ENCODE measurements at regions not wholly inside any gene's neighbourhood (a gene's known extent, or its start where the extent isn't known, plus 50 kb on each side); places are given as distances from the start of the nearest gene placed in this dataset.

- no peaks in the 10 kb centered on the region for H3K4me1 ChIP-seq (ENCODE audit: control insufficient read depth, insufficient read depth, low read length)
- SMC1A ChIA-PET (ENCODE audit: uncharacterized antibody, unreplicated experiment), result interaction anchor here (0.7 to 1.1 kb wide), 3 partner anchors 16 to 1862 kb away, joined by 3 read pairs; no protein-coding TSS in a partner anchor
- H3K79me2 ChIP-seq (ENCODE audit: control insufficient read depth, insufficient read depth, low read length), result no peaks in the 10 kb centered on the region
- RAD21 ChIA-PET (ENCODE audit: unreplicated experiment), result interaction anchor here (1.0 to 1.2 kb wide), 2 partner anchors 41 to 114 kb away, joined by 3 to 4 read pairs; no protein-coding TSS in a partner anchor
- H3K9me3 ChIP-seq (replicated peaks; ENCODE audit: control insufficient read depth, insufficient read depth, low read length), result no peaks in the 10 kb centered on the region
- in situ Hi-C loops (cut with MboI), result no loop called here
- no peak for ATAC-seq
- H3K27me3 ChIP-seq (replicated peaks in 1 of 2; ENCODE audit: control insufficient read depth in 2 of 2, insufficient read depth in 2 of 2, low read length in 1 of 2), result no peaks in the 10 kb centered on the region
- H3K4me3 ChIP-seq, result no peak overlapping the region
- H2AFZ ChIP-seq (ENCODE audit: control insufficient read depth, low read depth, low read length), result no peak overlapping the region
- CTCF ChIA-PET, result interaction anchor here (0.5 to 1.2 kb wide), 5 partner anchors 8 to 85 kb away, joined by 3 to 5 read pairs (median 3); no protein-coding TSS in a partner anchor
- intact Hi-C loops (cut with micrococcal nuclease; ENCODE audit: unreplicated experiment), result no loop called here
- FAIRE-seq, result no peak
- TF ChIP-seq BHLHE40 (IDR thresholded peaks at IDR 0.05; ENCODE audit: borderline replicate concordance in 1 of 2, low read depth in 2 of 2, low read length in 1 of 2) (no peak), DPF2 (IDR thresholded peaks at IDR 0.05) (no peak), ZNF207 (IDR thresholded peaks at IDR 0.05; ENCODE audit: borderline replicate concordance) (no peak), ZSCAN29 (IDR thresholded peaks at IDR 0.05) (no peak)
- H3K27ac ChIP-seq (ENCODE audit: control insufficient read depth, insufficient read depth), result no peak overlapping the region
- H4K20me1 ChIP-seq (ENCODE audit: control insufficient read depth, insufficient read depth), result no peaks in the 10 kb centered on the region
- H3K9ac ChIP-seq (ENCODE audit: control insufficient read depth, insufficient read depth, low read length), result no peak overlapping the region
- peaks cover 0 to 16% of the 10 kb centered on the region in 2 experiments for H3K36me3 ChIP-seq (ENCODE audit: control insufficient read depth in 2 of 2, insufficient read depth in 2 of 2, low read length in 1 of 2)
- 85% methylated on average over 3 of the region's 3 CpGs for WGBS (ENCODE audit: insufficient coverage, insufficient replicate concordance, low lambda C conversion rate, missing lambda C conversion rate)
- POLR2A ChIA-PET, result interaction anchor here (0.6 kb wide), 1 partner anchor 670 kb away, joined by 3 read pairs; no protein-coding TSS in a partner anchor
- no TSS peak for BruUV-seq (replicated peaks)
- no peak for DNase-seq (ENCODE audit: low read depth, low spot score)
- no peak overlapping the region for H3K4me2 ChIP-seq (ENCODE audit: control insufficient read depth, insufficient read depth)
These were observed 56.5 kb upstream of the CD302 start for GRCh38 chr2:159854481-159854880.

DNA sequence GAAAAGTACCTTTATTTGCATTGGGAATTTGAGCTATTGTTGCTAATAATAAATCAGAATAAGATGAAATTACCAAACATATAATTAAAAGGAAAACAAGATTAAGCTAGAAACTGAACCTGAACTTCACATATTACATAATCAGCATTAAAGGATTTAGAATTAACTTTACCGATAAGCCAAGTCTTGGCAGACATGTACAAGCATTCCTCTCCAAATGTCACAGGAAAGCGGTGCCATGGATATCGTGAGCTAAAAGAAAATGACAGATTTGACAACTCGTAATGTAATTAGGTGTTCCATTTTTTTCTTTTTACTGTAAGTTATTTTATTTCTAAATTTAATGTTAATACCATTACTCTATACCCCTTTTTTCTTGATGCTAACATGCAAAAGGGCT, 55.1 kb upstream of the CD302 start:
- no peak overlapping the region for H3K9ac ChIP-seq (ENCODE audit: control insufficient read depth, insufficient read depth, low read length)
- ChIA-PET SMC1A (ENCODE audit: uncharacterized antibody, unreplicated experiment) (interaction anchor here (0.8 to 2.9 kb wide), 5 partner anchors 10 to 87 kb away, joined by 3 to 10 read pairs (median 3); no protein-coding TSS in a partner anchor), POLR2A (no interaction called here), RAD21 (ENCODE audit: unreplicated experiment) (interaction anchor here (1.0 kb wide), 1 partner anchor 8 kb away, joined by 3 read pairs; no protein-coding TSS in a partner anchor), CTCF (interaction anchor here (0.7 to 1.5 kb wide), 5 partner anchors 9 to 87 kb away, joined by 3 to 9 read pairs (median 3); no protein-coding TSS in a partner anchor)
- no peaks in the 10 kb centered on the region for H3K79me2 ChIP-seq (ENCODE audit: control insufficient read depth, insufficient read depth, low read length)
- intact Hi-C loops (cut with micrococcal nuclease; ENCODE audit: unreplicated experiment) (no loop called here), in situ Hi-C loops (cut with MboI) (no loop called here)
- WGBS (ENCODE audit: insufficient coverage, insufficient replicate concordance, low lambda C conversion rate, missing lambda C conversion rate), result 97% methylated on average over 4 of the region's 4 CpGs
- H3K4me2 ChIP-seq (ENCODE audit: control insufficient read depth, insufficient read depth), result no peak overlapping the region
- no TSS peak for BruUV-seq (replicated peaks)
- no peaks in the 10 kb centered on the region for H3K4me1 ChIP-seq (ENCODE audit: control insufficient read depth, insufficient read depth, low read length)
- no peak overlapping the region for H3K27ac ChIP-seq (ENCODE audit: control insufficient read depth, insufficient read depth)
- no peaks in the 10 kb centered on the region for H4K20me1 ChIP-seq (ENCODE audit: control insufficient read depth, insufficient read depth)
- DNase-seq (ENCODE audit: low read depth, low spot score) (no peak), FAIRE-seq (no peak), ATAC-seq (no peak)
- H3K36me3 ChIP-seq (ENCODE audit: control insufficient read depth in 2 of 2, insufficient read depth in 2 of 2, low read length in 1 of 2), result peaks cover 0 to 15% of the 10 kb centered on the region in 2 experiments
- H2AFZ ChIP-seq (ENCODE audit: control insufficient read depth, low read depth, low read length), result no peak overlapping the region
- H3K9me3 ChIP-seq (replicated peaks; ENCODE audit: control insufficient read depth, insufficient read depth, low read length), result no peaks in the 10 kb centered on the region
- no peak overlapping the region for H3K4me3 ChIP-seq
- H3K27me3 ChIP-seq (replicated peaks in 1 of 2; ENCODE audit: control insufficient read depth in 2 of 2, insufficient read depth in 2 of 2, low read length in 1 of 2), result no peaks in the 10 kb centered on the region
- TF ChIP-seq EZH2 (IDR thresholded peaks at IDR 0.05; ENCODE audit: borderline replicate concordance, control insufficient read depth, low read depth, low read length), result no peak
- TF ChIP-seq SIN3A (IDR thresholded peaks at IDR 0.05; ENCODE audit: low read depth, low read length), result no peak
- no peak for TF ChIP-seq SIX5 (IDR thresholded peaks at IDR 0.05; ENCODE audit: low read depth, low read length, severe bottlenecking)
- no peak for TF ChIP-seq EGR1 (IDR thresholded peaks at IDR 0.05; ENCODE audit: borderline replicate concordance in 1 of 2, low read depth in 2 of 2, low read length in 2 of 2)
- TF ChIP-seq PAX8 (IDR thresholded peaks at IDR 0.05), result no peak
- TF ChIP-seq, protein P1, sequence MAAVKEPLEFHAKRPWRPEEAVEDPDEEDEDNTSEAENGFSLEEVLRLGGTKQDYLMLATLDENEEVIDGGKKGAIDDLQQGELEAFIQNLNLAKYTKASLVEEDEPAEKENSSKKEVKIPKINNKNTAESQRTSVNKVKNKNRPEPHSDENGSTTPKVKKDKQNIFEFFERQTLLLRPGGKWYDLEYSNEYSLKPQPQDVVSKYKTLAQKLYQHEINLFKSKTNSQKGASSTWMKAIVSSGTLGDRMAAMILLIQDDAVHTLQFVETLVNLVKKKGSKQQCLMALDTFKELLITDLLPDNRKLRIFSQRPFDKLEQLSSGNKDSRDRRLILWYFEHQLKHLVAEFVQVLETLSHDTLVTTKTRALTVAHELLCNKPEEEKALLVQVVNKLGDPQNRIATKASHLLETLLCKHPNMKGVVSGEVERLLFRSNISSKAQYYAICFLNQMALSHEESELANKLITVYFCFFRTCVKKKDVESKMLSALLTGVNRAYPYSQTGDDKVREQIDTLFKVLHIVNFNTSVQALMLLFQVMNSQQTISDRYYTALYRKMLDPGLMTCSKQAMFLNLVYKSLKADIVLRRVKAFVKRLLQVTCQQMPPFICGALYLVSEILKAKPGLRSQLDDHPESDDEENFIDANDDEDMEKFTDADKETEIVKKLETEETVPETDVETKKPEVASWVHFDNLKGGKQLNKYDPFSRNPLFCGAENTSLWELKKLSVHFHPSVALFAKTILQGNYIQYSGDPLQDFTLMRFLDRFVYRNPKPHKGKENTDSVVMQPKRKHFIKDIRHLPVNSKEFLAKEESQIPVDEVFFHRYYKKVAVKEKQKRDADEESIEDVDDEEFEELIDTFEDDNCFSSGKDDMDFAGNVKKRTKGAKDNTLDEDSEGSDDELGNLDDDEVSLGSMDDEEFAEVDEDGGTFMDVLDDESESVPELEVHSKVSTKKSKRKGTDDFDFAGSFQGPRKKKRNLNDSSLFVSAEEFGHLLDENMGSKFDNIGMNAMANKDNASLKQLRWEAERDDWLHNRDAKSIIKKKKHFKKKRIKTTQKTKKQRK (IDR thresholded peaks at IDR 0.05; ENCODE audit: low read depth, low read length), result no peak
- TF ChIP-seq BCLAF1 (IDR thresholded peaks at IDR 0.05), result no peak

Data from GM12878 (cell line).